Lower leg skin (tissue), 4 donors: ENCODE measurements at regions not wholly inside any gene's neighbourhood (a gene's known extent, or its start where the extent isn't known, plus 50 kb on each side); places are given as distances from the start of the nearest gene placed in this dataset.

Experiments
- DNase-seq, 2 donors: peaks; one replicate each; pipeline ENCODE4 v3.0.0-alpha.2; 2019; ENCODE audit warnings: low spot score in 2 of 2
- H3K4me3 ChIP-seq: fragments of 200-600 bp; sonication (generic); 2 replicates; pipeline ENCODE4 v1.5.1; 2017; ENCODE audit warnings: mild to moderate bottlenecking, low read depth; ENCODE audit not compliant: poor library complexity, severe bottlenecking
- CTCF ChIP-seq, 3 donors: fragments of 450-650 bp; IDR thresholded peaks; one replicate each; pipeline ENCODE4 v1.5.1; 2016; ENCODE audit warnings: antibody characterized with exemption in 3 of 3, mild to moderate bottlenecking in 3 of 3, moderate library complexity in 2 of 3
- POLR2A ChIP-seq, 2 donors: fragments of 450-650 bp; IDR thresholded peaks; one replicate each; pipeline ENCODE4 v1.6.1; 2016 to 2017; ENCODE audit warnings: antibody characterized with exemption in 2 of 2, mild to moderate bottlenecking in 1 of 2, moderate library complexity in 1 of 2
- WGBS, 2 donors: methylation state at CpG; one replicate each; pipeline ENCODE4 v1.1.5; 2018; 5-methylcytosine and 5-hydroxymethylcytosine counted together
- intact Hi-C: fragments of 100-400 bp; cut with DNase I; formaldehyde crosslinking; loops from one replicate; pipeline ENCODE4 v1.15.0; 2023; ENCODE audit warnings: low total_unique reads

GRCh38 chr6:44500074-44500473, 112.6 kb downstream of the CDC5L start:
- DNase-seq = peak in 1 of 2 donors; percentile 62
- WGBS, 2 donors = 96 to 100% methylated on average over 6 of the region's 6 CpGs
- intact Hi-C loops = no loop called here
- H3K4me3 ChIP-seq = no peak overlapping the region
- no peak for TF ChIP-seq CTCF (IDR thresholded peaks at IDR 0.05)
- no peak for TF ChIP-seq POLR2A (IDR thresholded peaks at IDR 0.05)

GRCh38 chr6:44503471-44503870, 116.0 kb downstream of the CDC5L start:
- no peak for DNase-seq
- TF ChIP-seq POLR2A (IDR thresholded peaks at IDR 0.05) (no peak), CTCF (IDR thresholded peaks at IDR 0.05) (no peak)
- 88 to 89% methylated on average over 4 of the region's 4 CpGs for WGBS, 2 donors
- no peak overlapping the region for H3K4me3 ChIP-seq
- intact Hi-C loops = no loop called here

- H3K4me3 ChIP-seq = no peak overlapping the region
- peak in 1 of 2 donors; percentile 39 for DNase-seq
- intact Hi-C loops = no loop called here
- no peak for TF ChIP-seq POLR2A (IDR thresholded peaks at IDR 0.05)
- no peak for TF ChIP-seq CTCF (IDR thresholded peaks at IDR 0.05)
- WGBS, 2 donors = 39 to 54% methylated on average over 5 of the region's 5 CpGs
Observed at GRCh38 chr6:44504301-44504791, 116.8 kb downstream of the CDC5L start.

- WGBS, 2 donors = 92 to 95% methylated on average over 4 of the region's 4 CpGs
- TF ChIP-seq CTCF (IDR thresholded peaks at IDR 0.05) (no peak), POLR2A (IDR thresholded peaks at IDR 0.05) (no peak)
- H3K4me3 ChIP-seq = no peak overlapping the region
- peak in 1 of 2 donors; percentile 54 for DNase-seq
- intact Hi-C loops = no loop called here
Observed at GRCh38 chr6:44505751-44506150, 118.2 kb downstream of the CDC5L start.

- 76 to 100% methylated on average over 1 of the region's 1 CpG for WGBS, 2 donors
- no peak overlapping the region for H3K4me3 ChIP-seq
- TF ChIP-seq POLR2A (IDR thresholded peaks at IDR 0.05) = no peak
- no peak for TF ChIP-seq CTCF (IDR thresholded peaks at IDR 0.05)
- intact Hi-C loops = no loop called here
- no peak for DNase-seq
Observed at GRCh38 chr6:44507014-44507413, 119.5 kb downstream of the CDC5L start.

- no peak overlapping the region for H3K4me3 ChIP-seq
- DNase-seq = no peak
- intact Hi-C loops = no loop called here
- no peak for TF ChIP-seq POLR2A (IDR thresholded peaks at IDR 0.05)
- TF ChIP-seq CTCF (IDR thresholded peaks at IDR 0.05) = no peak
- 83 to 100% methylated on average over 1 of the region's 1 CpG for WGBS, 2 donors
Observed at GRCh38 chr6:44508646-44509045, 121.1 kb downstream of the CDC5L start.
